H9 (cell line): ENCODE measurements at regions not wholly inside any gene's neighbourhood (a gene's known extent, or its start where the extent isn't known, plus 50 kb on each side); places are given as distances from the start of the nearest gene placed in this dataset.

Experiments
- DNase-seq: peaks from one replicate; pipeline ENCODE4 v3.0.0-alpha.2; 2017
- H2AFZ ChIP-seq: one replicate; pipeline ENCODE4 v1.6.1; 2013; ENCODE audit warnings: mild to moderate bottlenecking, low read length, control low read depth, moderate library complexity
- H2AK5ac ChIP-seq: 2 replicates; pipeline ENCODE4 v1.6.1; 2013; ENCODE audit warnings: low read length, control low read depth, mixed read lengths; ENCODE audit not compliant: insufficient read length
- H2BK120ac ChIP-seq: one replicate; pipeline ENCODE4 v1.6.1; 2013; ENCODE audit warnings: low read depth, mild to moderate bottlenecking, low read length, control low read depth, inconsistent platforms; ENCODE audit not compliant: poor library complexity, severe bottlenecking
- H2BK12ac ChIP-seq: 2 replicates; pipeline ENCODE4 v1.6.1; 2013; ENCODE audit warnings: low read length, control low read depth, mixed read lengths, low read depth; ENCODE audit not compliant: insufficient read length
- H2BK15ac ChIP-seq: 2 replicates; pipeline ENCODE4 v1.6.1; 2013; ENCODE audit warnings: low read depth, low read length, control low read depth
- H2BK20ac ChIP-seq: one replicate; pipeline ENCODE4 v1.6.1; 2013; ENCODE audit warnings: low read depth, mild to moderate bottlenecking, low read length, control low read depth, inconsistent platforms; ENCODE audit not compliant: poor library complexity, severe bottlenecking
- H2BK5ac ChIP-seq: 2 replicates; pipeline ENCODE4 v1.6.1; 2013; ENCODE audit warnings: low read length, control low read depth, mixed read lengths; ENCODE audit not compliant: insufficient read length
- H3K14ac ChIP-seq: 2 replicates; pipeline ENCODE4 v1.6.1; 2013; ENCODE audit warnings: low read length, control low read depth; ENCODE audit not compliant: insufficient read depth
- H3K18ac ChIP-seq: 2 replicates; pipeline ENCODE4 v1.6.1; 2013; ENCODE audit warnings: low read depth, mild to moderate bottlenecking, mixed read lengths, low read length, control low read depth; ENCODE audit not compliant: insufficient read length
- H3K23ac ChIP-seq: 2 replicates; pipeline ENCODE4 v1.6.1; 2013; ENCODE audit warnings: low read length, control low read depth, mixed read lengths, low read depth; ENCODE audit not compliant: insufficient read length
- H3K23me2 ChIP-seq: 2 replicates; pipeline ENCODE4 v1.6.1; 2013; ENCODE audit warnings: low read depth, mild to moderate bottlenecking, mixed read lengths, low read length, control low read depth; ENCODE audit not compliant: insufficient read length, poor library complexity, severe bottlenecking
- H3K27ac ChIP-seq: 2 replicates; pipeline ENCODE4 v1.5.1; 2013; ENCODE audit warnings: low read length, control low read depth, mixed read lengths, low read depth; ENCODE audit not compliant: insufficient read length
- H3K27me3 ChIP-seq: 2 replicates; pipeline ENCODE4 v1.6.1; 2013; ENCODE audit warnings: low read length, control low read depth, inconsistent platforms; ENCODE audit not compliant: insufficient read depth
- H3K4ac ChIP-seq: 2 replicates; pipeline ENCODE4 v1.6.1; 2013; ENCODE audit warnings: low read depth, mild to moderate bottlenecking, control low read depth, inconsistent platforms, low read length, moderate library complexity
- H3K4me1 ChIP-seq: 2 replicates; pipeline ENCODE4 v1.6.1; 2013; ENCODE audit warnings: low read length, control low read depth, inconsistent platforms; ENCODE audit not compliant: insufficient read depth
- H3K4me2 ChIP-seq: 2 replicates; pipeline ENCODE4 v1.6.1; 2013; ENCODE audit warnings: low read length, control low read depth, mixed read lengths; ENCODE audit not compliant: insufficient read length, insufficient read depth
- H3K56ac ChIP-seq: 2 replicates; pipeline ENCODE4 v1.6.1; 2013; ENCODE audit warnings: low read depth, mild to moderate bottlenecking, mixed read lengths, low read length, control low read depth; ENCODE audit not compliant: insufficient read length
- H3K79me1 ChIP-seq: 2 replicates; pipeline ENCODE4 v1.6.1; 2013; ENCODE audit warnings: low read depth, mild to moderate bottlenecking, moderate library complexity, low read length, control low read depth, inconsistent platforms; ENCODE audit not compliant: insufficient read depth, poor library complexity, severe bottlenecking
- H3K79me2 ChIP-seq: 2 replicates; pipeline ENCODE4 v1.6.1; 2013; ENCODE audit warnings: low read length, control low read depth, inconsistent platforms; ENCODE audit not compliant: insufficient read depth
- H3K9ac ChIP-seq: 2 replicates; pipeline ENCODE4 v1.6.1; 2013; ENCODE audit warnings: low read length, control low read depth, mixed read lengths; ENCODE audit not compliant: insufficient read length; ENCODE audit errors: extremely low read depth
- H3K9me3 ChIP-seq: one replicate; pipeline ENCODE4 v1.6.1; 2013; ENCODE audit warnings: low read depth, low read length, inconsistent platforms; ENCODE audit not compliant: control insufficient read depth
- H3T11ph ChIP-seq: one replicate; pipeline ENCODE4 v1.6.1; 2013; ENCODE audit warnings: mild to moderate bottlenecking, low read length, control low read depth, inconsistent platforms
- H4K20me1 ChIP-seq: one replicate; pipeline ENCODE4 v1.6.1; 2013; ENCODE audit not compliant: control insufficient read depth, insufficient read length, insufficient read depth
- H4K5ac ChIP-seq: 2 replicates; pipeline ENCODE4 v1.6.1; 2013; ENCODE audit warnings: low read depth, mild to moderate bottlenecking, mixed read lengths, low read length, control low read depth; ENCODE audit not compliant: insufficient read length
- H4K8ac ChIP-seq: replicated peaks from 2 replicates; pipeline ENCODE4 v1.6.1; 2013; ENCODE audit warnings: low read length, control low read depth, mixed read lengths, low read depth; ENCODE audit not compliant: insufficient read length
- H4K91ac ChIP-seq: 2 replicates; pipeline ENCODE4 v1.6.1; 2013; ENCODE audit warnings: low read depth, mild to moderate bottlenecking, moderate library complexity, mixed read lengths, low read length, control low read depth; ENCODE audit not compliant: insufficient read length
- H3K27ac Mint-ChIP-seq, 3 experiments: 2 replicates in 2 of 3; 3 replicates in 1 of 3; pipeline ENCODE4 v1.8.0; 2020 to 2021; ENCODE audit warnings: mixed read lengths in 3 of 3, mild to moderate bottlenecking in 1 of 3, moderate library complexity in 1 of 3
- H3K27me3 Mint-ChIP-seq: 2 replicates; pipeline ENCODE4 v1.8.0; 2021; ENCODE audit warnings: low read depth, mild to moderate bottlenecking, moderate library complexity, mixed read lengths
- H3K36me3 Mint-ChIP-seq, 3 experiments: 2 replicates in 2 of 3; 3 replicates in 1 of 3; pipeline ENCODE4 v1.8.0; 2020 to 2021; ENCODE audit warnings: low read depth in 3 of 3, mixed read lengths in 3 of 3; ENCODE audit not compliant: insufficient read depth in 1 of 3
- H3K4me1 Mint-ChIP-seq, 2 experiments: 2 replicates each; pipeline ENCODE4 v1.8.0; 2020; ENCODE audit warnings: mixed read lengths in 2 of 2
- H3K4me3 Mint-ChIP-seq, 2 experiments: 2 replicates in 1 of 2; 3 replicates in 1 of 2; pipeline ENCODE4 v1.8.0; 2020 to 2021; ENCODE audit warnings: mild to moderate bottlenecking in 2 of 2, mixed read lengths in 2 of 2, moderate library complexity in 1 of 2
- H3K9me3 Mint-ChIP-seq, 2 experiments: 2 replicates in 1 of 2; 3 replicates in 1 of 2; pipeline ENCODE4 v1.8.0; 2020; ENCODE audit warnings: mild to moderate bottlenecking in 2 of 2, mixed read lengths in 2 of 2, moderate library complexity in 1 of 2
- CTCF ChIP-seq: fragments of 200-600 bp; sonication (generic); conservative IDR thresholded peaks from 3 replicates; pipeline ENCODE4 v1.8.0; 2021; ENCODE audit warnings: antibody characterized with exemption, mild to moderate bottlenecking
- WGBS: extraction: QIAGEN DNeasy Blood & Tissue Kit; methylation state at CpG from one replicate; pipeline ENCODE4 v1.1.7; 2013; ENCODE audit warnings: missing lambda C conversion rate, low lambda C conversion rate, mixed read lengths; ENCODE audit not compliant: insufficient read length; ENCODE audit errors: extremely low coverage; 5-methylcytosine and 5-hydroxymethylcytosine counted together

- H3K56ac ChIP-seq: no peak overlapping the region
- H3K9me3 Mint-ChIP-seq: no peaks in the 10 kb centered on the region; a peak in 1 of 5 replicates
- H4K91ac ChIP-seq: no peak overlapping the region
- WGBS: no CpG with 5 or more reads among the region's 15 CpGs
- no peak overlapping the region for H3K27ac ChIP-seq
- no peak overlapping the region for H2BK12ac ChIP-seq
- no peak for TF ChIP-seq CTCF
- H3K27me3 Mint-ChIP-seq: peaks cover 5% of the 10 kb centered on the region; the same call in 1 of the 2 replicates
- no peaks in the 10 kb centered on the region for H4K20me1 ChIP-seq
- peaks cover 2% of the 10 kb centered on the region; the same call in 1 of the 2 replicates for H3K4me1 ChIP-seq
- no peak overlapping the region for H3K23ac ChIP-seq
- H3K36me3 Mint-ChIP-seq: no peaks in the 10 kb centered on the region
- H3K27ac Mint-ChIP-seq: peak overlapping the region in 1 of 3 experiments; percentile 48; a peak in 1 of 7 replicates
- no peaks in the 10 kb centered on the region for H3K79me1 ChIP-seq
- H3T11ph ChIP-seq: no peak overlapping the region
- no peak overlapping the region for H2BK5ac ChIP-seq
- no peak overlapping the region for H2BK120ac ChIP-seq
- no peak overlapping the region for H4K8ac ChIP-seq
- H3K4ac ChIP-seq: no peak overlapping the region
- no peak overlapping the region for H2BK15ac ChIP-seq
- H3K23me2 ChIP-seq: no peaks in the 10 kb centered on the region
- H3K4me1 Mint-ChIP-seq: peaks cover 22 to 33% of the 10 kb centered on the region in 2 experiments
- no peak overlapping the region for H2AFZ ChIP-seq
- no peak overlapping the region for H3K18ac ChIP-seq
- H2BK20ac ChIP-seq: no peak overlapping the region
- DNase-seq: no peak
- H3K4me3 Mint-ChIP-seq: no peak overlapping the region
- H3K9ac ChIP-seq: no peak overlapping the region
- H4K5ac ChIP-seq: no peak overlapping the region
- no peak overlapping the region for H2AK5ac ChIP-seq
- H3K4me2 ChIP-seq: no peak overlapping the region
- H3K9me3 ChIP-seq: no peaks in the 10 kb centered on the region
- no peaks in the 10 kb centered on the region for H3K79me2 ChIP-seq
- no peaks in the 10 kb centered on the region; the same call in none of the 2 replicates for H3K27me3 ChIP-seq
- no peak overlapping the region for H3K14ac ChIP-seq
Measured at GRCh38 chr7:101729241-101729883, 88.1 kb upstream of the CUX1 start.
